ENCODE measurements at regions not wholly inside any gene's neighbourhood (a gene's known extent, or its start where the extent isn't known, plus 50 kb on each side); places are given as distances from the start of the nearest gene placed in this dataset.

DNA sequence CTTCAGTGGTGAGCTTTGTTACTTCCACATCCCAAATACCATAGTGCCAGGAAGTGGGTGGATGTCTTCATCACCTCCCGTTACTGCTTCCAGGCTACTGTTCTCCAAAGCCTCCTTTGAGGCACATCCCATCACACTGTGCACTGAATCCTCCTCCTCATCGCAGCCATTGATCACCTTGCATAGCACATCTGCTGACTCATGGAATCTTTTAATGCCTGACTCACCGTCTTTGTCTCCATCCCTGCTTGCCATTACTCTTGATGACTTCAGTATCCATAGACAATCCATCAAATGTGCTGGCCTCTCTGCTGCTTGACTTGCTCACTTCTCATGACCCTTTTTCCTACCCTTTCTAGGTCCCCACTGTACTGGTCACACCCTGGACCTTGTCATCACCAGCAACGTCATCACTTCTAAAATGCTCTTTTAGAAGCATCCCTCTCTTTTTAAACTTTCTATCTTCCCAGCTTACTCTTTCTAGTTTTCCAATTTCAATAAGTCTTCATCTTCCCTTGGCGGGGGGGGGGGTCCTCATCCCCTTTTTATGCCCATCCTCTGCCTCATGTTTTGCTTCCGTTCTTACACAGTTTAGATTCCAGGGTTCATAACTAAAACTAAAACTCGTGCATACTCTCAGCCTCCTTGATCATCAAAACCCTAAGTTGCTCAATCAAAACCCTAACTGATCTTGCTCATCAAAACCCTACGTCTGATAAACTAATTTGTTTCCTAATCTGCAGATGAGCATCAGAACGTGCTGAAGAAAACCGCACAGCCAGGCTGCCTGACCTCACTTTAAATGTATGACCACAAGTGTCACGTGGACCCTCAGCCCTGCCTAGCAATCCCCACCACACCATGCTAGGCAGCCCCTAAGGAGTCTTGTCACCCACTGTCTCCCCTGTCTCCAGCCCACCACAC, 289.7 kb upstream of the ZFHX3 start:
- Histone ChIP-seq H3K9ac (ENCODE audit: insufficient read depth in 1 of 2, low read length in 2 of 2) (no peak overlapping the region), H3K4me1 (ENCODE audit: control insufficient read depth in 5 of 5, insufficient read depth in 5 of 5, low read length in 5 of 5) (peaks cover 0 to 3% (median 0%) of the 10 kb centered on the region in 5 donors), H3K27me3 (ENCODE audit: control insufficient read depth in 3 of 3, insufficient read depth in 3 of 3, low read length in 2 of 3) (no peaks in the 10 kb centered on the region), H3K9me3 (ENCODE audit: control insufficient read depth in 4 of 4, insufficient read depth in 3 of 4, low read length in 3 of 4) (no peaks in the 10 kb centered on the region), H3K4me3 (no peak overlapping the region), H3K27ac (ENCODE audit: low read depth in 1 of 2, low read length in 1 of 2) (no peak overlapping the region), H3K36me3 (ENCODE audit: control insufficient read depth in 4 of 4, insufficient read depth in 4 of 4, low read length in 4 of 4) (no peaks in the 10 kb centered on the region)
- DNase-seq (no peak), ATAC-seq (ENCODE audit: insufficient read depth, low FRiP score) (no peak)
- TF ChIP-seq, protein P1, sequence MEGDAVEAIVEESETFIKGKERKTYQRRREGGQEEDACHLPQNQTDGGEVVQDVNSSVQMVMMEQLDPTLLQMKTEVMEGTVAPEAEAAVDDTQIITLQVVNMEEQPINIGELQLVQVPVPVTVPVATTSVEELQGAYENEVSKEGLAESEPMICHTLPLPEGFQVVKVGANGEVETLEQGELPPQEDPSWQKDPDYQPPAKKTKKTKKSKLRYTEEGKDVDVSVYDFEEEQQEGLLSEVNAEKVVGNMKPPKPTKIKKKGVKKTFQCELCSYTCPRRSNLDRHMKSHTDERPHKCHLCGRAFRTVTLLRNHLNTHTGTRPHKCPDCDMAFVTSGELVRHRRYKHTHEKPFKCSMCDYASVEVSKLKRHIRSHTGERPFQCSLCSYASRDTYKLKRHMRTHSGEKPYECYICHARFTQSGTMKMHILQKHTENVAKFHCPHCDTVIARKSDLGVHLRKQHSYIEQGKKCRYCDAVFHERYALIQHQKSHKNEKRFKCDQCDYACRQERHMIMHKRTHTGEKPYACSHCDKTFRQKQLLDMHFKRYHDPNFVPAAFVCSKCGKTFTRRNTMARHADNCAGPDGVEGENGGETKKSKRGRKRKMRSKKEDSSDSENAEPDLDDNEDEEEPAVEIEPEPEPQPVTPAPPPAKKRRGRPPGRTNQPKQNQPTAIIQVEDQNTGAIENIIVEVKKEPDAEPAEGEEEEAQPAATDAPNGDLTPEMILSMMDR (IDR thresholded peaks at IDR 0.05; ENCODE audit: control extremely low read depth, extremely low read depth) = no peak
- WGBS, 2 donors = 81 to 89% methylated on average over 11 of the region's 11 CpGs

DNA sequence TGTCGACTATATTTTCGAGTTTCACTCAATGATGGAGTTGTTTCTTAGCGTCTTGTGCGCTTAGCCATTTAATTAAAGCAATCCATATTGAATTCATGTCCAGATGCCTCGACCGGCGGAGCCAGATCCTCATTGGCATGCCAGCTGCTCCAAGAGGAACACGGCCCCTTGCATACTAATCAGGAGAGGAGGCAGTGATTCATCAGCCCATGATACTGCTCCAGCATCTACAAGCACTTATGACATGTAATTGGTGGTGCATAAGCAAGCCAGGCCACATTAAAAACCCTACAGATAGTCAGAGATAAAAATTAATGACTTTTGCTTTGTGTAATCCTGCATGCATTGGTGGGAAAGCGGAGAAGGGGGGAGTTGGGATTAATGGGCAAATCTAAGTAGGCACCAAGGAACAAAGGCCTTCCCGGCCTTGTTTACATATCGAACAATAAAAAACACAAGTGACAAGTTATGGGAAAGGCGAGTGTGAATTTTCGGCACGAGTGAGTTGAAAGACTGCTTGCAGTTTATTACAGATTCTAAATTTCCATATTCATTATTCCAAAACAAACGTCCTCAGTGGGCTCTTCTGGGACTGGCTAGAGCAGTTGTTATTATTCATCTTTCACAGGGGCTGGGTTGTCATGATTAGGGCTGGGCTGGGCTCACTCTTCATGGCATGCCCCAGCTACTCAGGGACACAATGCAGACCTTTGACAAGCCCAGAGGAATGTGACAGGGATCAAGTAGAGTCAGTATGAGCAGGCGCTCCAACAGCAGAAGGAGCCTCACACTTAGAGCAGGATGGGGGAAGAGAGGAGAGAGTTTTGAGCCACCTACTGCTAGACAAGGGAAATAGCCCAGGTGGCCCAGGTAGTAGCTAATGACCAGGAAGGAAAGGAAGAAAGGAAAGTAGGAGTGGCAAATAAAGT, 281.7 kb upstream of the ZFHX3 start:
- TF ChIP-seq, protein P1 (IDR thresholded peaks at IDR 0.05; ENCODE audit: control extremely low read depth, extremely low read depth) = no peak
- no peak overlapping the region for H3K4me3 ChIP-seq
- H3K9me3 ChIP-seq (ENCODE audit: control insufficient read depth in 4 of 4, insufficient read depth in 3 of 4, low read length in 3 of 4) = peaks cover 0 to 2% (median 0%) of the 10 kb centered on the region in 4 donors
- no peak overlapping the region for H3K9ac ChIP-seq (ENCODE audit: insufficient read depth in 1 of 2, low read length in 2 of 2)
- H3K4me1 ChIP-seq (ENCODE audit: control insufficient read depth in 5 of 5, insufficient read depth in 5 of 5, low read length in 5 of 5) = no peaks in the 10 kb centered on the region
- WGBS, 2 donors = 84 to 85% methylated on average over 16 of the region's 16 CpGs
- DNase-seq (peak in 2 of 3 donors; percentile 25 to 26), ATAC-seq (ENCODE audit: insufficient read depth, low FRiP score) (no peak)
- H3K27ac ChIP-seq (ENCODE audit: low read depth in 1 of 2, low read length in 1 of 2) = no peak overlapping the region
- H3K27me3 ChIP-seq (ENCODE audit: control insufficient read depth in 3 of 3, insufficient read depth in 3 of 3, low read length in 2 of 3) = no peaks in the 10 kb centered on the region
- no peaks in the 10 kb centered on the region for H3K36me3 ChIP-seq (ENCODE audit: control insufficient read depth in 4 of 4, insufficient read depth in 4 of 4, low read length in 4 of 4)

DNA sequence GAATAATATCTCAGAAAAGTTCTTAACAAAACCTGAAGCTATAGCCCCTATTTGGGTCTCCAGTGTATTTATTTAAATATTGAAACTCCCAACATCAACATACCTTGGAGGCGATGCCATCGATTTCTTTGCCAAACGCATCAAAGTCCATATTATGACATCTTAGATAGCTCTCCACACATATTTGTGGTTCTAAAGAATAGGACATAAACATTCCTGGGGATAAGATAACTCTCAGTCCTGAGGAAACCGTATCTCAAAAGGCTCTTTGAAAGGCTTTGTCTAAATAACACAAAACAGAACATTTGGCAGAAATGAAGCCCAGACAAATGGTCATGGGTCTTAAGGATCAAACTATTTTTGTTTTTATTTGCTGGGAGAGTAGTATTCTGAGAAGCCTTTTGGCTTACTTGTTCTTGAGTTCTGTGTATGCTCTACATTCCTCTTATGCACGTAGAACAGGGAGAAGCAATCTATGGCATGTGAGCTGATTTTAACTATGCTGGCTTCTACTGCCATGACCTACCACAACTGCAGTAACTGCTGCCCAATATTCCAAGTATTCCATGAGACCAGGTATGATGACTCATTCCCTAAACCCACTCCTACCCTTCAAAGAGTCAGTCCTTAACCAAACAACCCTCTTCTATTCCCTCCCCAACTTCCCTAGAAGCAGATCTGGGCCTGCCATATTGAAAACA, 279.0 kb upstream of the ZFHX3 start:
- ATAC-seq (ENCODE audit: insufficient read depth, low FRiP score) = no peak
- H3K4me1 ChIP-seq (ENCODE audit: control insufficient read depth in 5 of 5, insufficient read depth in 5 of 5, low read length in 5 of 5) = peaks cover 0 to 15% (median 5%) of the 10 kb centered on the region in 5 donors
- WGBS, 2 donors = 78 to 81% methylated on average over 5 of the region's 5 CpGs

More for the DNA sequence above, 279.0 kb upstream of the ZFHX3 start:
- no peaks in the 10 kb centered on the region for H3K36me3 ChIP-seq (ENCODE audit: control insufficient read depth in 4 of 4, insufficient read depth in 4 of 4, low read length in 4 of 4)
- DNase-seq = no peak
- no peak overlapping the region for H3K9ac ChIP-seq (ENCODE audit: insufficient read depth in 1 of 2, low read length in 2 of 2)
- H3K4me3 ChIP-seq = no peak overlapping the region
- H3K27ac ChIP-seq (ENCODE audit: low read depth in 1 of 2, low read length in 1 of 2) = no peak overlapping the region
- peaks cover 0 to 2% (median 0%) of the 10 kb centered on the region in 4 donors for H3K9me3 ChIP-seq (ENCODE audit: control insufficient read depth in 4 of 4, insufficient read depth in 3 of 4, low read length in 3 of 4)
- H3K27me3 ChIP-seq (ENCODE audit: control insufficient read depth in 3 of 3, insufficient read depth in 3 of 3, low read length in 2 of 3) = no peaks in the 10 kb centered on the region
- TF ChIP-seq, protein P1 (IDR thresholded peaks at IDR 0.05; ENCODE audit: control extremely low read depth, extremely low read depth) = no peak

All from lung (tissue), 11 donors.